Right kidney (tissue), 1 donor: ENCODE measurements at regions not wholly inside any gene's neighbourhood (a gene's known extent, or its start where the extent isn't known, plus 50 kb on each side); places are given as distances from the start of the nearest gene placed in this dataset.

Experiments
- DNase-seq: peaks from one replicate; pipeline ENCODE4 v3.0.0-alpha.2; 2016

DNA sequence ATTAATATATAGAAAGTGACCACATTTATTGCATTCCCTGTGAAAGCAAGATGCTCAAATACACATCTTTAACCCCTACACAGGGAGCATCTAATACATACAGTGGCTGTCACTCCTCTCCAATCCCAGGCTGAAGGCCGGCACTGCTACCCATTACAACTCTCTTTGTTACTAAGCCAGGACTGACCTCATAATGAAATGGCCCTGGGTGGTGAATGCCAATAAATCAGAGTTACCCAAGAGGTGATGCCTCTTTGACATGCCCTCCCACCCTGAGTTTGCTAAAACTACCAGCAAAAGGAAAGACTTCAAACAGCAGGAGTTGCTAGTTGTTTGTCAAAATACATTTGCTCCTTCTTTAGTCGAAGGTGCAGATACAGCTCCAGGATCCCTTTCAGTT, 214.2 kb downstream of the FOXA2 start:
- DNase-seq = no peak

DNA sequence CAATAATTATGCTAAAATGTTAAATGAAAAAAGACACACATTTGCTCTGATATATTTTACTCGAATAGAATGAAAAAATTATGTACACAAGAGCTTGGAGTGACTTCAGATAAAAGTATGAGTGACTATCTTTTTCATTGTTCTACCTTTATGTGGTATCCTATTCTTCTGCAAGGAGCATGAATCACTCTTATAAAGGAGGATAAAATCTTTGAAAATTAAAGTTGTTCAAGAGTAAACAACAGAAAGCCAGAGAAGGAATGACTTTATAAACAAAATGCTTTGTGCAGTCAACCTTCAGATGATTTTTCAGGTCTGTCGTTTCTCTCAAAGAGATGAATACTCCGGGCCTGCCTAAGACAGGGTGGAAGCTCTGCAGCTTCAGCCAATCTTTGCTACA, 215.3 kb downstream of the FOXA2 start:
- no peak for DNase-seq

DNA sequence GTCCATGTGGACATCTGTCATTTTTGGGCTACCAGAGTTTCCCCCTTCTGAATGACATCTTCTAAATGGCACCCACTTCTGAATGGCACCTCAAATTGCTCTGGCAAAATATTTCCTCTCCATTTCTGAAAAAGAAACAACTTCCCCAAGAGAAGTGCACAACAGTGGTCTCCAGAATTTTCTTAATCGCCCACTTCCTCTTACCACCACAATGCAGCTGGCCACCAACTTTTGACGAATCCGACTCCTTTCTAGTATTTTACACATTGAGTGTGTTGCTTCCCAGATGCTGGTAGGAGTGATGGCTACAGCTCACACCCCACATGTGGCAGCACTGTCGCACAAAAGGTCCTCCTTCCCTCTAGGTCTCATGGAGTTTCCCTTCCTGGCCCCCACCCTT, 216.1 kb downstream of the FOXA2 start:
- DNase-seq = no peak

DNA sequence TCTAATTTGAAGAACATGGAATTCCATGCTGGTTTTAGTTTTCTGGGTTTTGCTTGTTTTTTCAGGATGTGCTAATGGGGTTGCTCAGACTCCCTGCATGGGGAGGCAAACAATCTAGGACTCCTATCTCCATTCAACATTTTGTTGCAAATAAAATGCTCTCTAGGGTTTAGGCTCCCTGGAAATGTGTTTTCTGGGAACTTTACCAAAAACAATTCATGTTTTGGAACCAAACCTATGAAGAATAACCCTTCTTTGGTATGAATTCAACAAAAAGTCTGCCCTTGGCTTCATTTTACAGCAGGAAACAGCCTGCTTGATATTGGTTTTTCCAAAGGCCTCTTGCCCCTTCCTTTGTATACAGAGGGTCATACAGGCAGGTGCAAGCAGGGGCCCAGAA, 217.7 kb downstream of the FOXA2 start:
- DNase-seq = no peak

DNA sequence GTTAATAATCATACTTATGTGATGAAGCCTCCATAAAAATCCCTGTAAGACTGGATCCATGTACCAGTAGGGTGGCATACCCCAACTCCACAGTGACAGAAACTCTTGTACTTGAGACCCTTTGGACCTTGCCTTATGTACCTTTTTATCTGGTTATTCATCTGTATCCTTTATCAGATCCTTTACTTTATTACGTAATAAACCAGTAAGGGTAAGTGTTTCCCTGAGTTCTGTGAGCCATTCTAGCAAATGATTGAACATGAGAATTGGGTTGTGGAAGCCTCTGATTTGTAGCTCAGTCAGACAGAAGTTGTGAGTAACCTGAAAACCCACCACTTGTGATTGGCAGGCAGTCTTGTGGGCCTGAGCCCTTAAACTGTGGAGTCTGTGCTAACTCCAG, 229.7 kb downstream of the FOXA2 start:
- DNase-seq = no peak

DNA sequence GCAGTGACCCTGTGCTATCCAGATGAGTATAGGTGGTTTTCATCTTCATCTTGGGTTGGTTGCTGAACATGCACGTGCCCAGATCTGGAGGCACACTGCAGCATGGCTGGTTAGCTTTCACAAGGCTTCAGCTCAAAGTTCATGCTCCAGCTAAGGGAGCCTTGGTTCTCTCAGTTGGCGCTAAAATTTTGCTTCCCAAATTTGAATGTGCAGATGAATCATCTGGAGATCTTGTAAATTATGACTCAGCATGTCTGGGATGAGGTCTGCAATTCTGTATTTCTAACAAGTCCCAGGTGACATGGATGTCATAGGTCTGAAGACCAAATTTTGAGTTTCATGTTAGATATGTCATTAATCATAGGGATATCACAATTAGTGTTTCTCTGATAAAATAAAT, 230.8 kb downstream of the FOXA2 start:
- DNase-seq = no peak

DNA sequence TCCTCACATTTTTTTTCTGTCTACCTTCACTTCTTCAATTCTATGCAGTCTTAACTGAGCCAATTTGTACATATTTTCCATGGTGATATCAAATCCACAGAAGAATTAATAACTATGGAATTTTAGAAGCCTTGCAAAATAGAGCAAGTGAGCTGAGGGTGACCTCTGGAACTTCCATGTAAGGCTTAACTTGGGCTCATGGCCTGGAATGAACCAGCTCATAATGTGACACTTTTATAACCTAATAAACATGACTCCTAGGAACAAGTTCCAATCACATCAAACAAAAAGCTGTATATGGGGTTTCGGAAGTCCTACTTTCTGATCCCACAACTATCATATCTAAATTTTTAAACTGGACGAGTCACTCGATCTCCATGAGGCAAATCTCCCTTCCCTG, 232.4 kb downstream of the FOXA2 start:
- DNase-seq = no peak

DNA sequence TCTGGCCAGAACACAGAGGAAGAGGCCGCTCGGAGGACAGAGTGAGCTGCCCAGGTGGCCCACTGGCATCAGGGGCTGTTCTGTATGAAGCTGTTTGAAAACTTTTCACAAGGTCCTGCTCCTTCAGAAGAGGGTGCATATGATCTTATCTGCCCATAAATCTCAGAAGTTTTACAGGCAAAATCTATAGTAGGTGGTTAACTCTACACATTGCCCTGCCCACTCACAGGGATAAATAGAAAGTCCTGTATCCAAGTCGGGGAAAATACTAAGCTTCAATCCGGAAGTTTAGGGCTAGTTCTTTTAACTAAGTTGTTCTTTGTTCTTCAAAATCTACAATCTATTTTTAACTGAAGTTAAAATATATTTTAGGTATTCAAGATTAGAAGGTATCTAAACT, 233.7 kb downstream of the FOXA2 start:
- DNase-seq = no peak

DNA sequence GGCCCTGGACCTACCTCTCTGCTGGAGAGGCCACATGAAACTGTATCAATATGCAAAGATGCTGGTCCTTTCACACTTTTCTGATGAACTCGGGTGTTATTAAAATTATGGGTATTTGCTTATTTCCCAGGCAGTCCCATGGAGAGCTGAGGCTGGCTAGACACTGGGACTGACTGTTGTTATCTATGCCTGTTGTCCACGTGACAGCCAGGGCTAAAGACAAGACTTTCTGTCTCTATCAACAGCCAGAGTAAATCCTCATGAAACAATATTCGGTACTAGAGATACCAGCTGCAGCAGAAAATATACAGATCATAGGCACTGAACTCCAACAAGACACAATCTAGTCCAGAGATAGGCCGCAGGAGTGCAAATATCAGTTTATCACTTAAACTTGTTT, 236.4 kb downstream of the FOXA2 start:
- DNase-seq = no peak

DNA sequence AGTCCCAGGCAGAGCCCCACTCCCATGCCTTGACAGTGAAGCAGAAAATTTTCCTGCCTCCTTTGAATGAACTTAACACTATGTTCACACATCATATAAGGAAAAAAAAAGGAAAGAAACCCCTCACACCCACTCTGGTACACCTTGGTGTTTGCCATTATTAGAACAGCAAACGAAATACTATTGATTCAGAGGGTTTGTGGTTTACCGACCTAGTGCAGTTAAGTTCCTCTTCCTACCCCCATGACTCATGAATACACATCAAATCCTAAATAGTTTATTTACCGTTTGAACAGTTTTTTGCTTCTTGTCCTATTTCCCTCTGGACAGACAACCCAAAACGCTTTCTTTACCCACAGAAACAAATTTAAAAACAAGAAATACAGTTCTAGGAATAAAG, 237.7 kb downstream of the FOXA2 start:
- DNase-seq = no peak

DNA sequence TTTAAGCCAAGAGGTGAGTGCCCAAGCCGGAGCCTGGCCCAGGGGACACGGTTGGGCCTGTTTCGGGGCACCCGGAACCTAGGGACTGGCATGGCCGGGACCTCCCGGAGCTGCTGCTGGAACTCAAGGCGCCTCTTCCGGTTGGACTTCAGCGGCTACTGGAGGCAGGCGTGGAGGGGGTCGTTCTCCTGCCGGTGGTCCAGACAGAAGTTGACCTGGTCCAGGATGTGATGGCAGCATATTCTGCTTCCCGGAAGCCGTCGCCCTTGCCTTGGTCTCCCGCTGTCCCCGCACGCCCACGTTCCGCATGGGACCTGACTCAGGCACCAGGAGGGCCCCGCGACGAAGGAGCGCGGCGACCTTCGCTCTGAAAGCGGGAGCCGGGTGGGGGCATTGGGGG, 240.8 kb downstream of the FOXA2 start:
- no peak for DNase-seq

DNA sequence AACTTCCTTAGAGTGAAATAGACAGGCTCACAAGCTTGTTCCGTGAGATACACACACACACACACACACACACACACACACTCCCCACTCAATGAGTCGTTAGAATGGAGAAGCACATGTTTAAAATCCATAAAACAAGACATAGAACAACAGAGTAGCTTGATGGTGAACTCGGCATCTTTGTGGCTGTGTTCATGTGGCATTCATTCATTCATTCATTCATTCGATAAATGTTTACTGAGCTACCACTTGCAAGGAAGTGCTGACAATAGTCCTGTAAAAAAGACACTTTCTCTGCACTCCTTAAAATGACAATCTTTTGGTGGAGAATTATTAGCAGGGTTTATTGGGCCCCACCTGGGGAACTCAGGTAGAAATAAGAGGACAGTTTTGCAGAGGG, 242.0 kb downstream of the FOXA2 start:
- no peak for DNase-seq

DNA sequence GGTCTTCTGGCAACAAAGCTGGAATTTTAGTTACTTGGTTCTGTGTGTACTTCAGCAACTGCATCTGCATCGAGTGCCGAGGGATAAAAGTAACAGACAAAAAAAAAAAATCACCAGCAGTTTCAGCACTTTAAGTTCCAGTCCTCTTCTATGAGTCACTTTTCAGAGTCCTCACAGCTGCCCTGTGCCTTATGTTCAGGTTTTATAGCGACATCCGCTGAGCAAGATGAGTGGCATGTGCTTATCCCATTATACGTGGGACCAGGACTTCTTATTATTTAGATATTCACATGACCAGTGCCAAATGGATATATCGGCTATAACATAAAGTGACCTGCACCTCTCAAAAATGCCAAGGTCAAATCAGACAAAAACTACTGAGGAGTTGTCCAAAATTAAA, 242.9 kb downstream of the FOXA2 start:
- DNase-seq = no peak

DNA sequence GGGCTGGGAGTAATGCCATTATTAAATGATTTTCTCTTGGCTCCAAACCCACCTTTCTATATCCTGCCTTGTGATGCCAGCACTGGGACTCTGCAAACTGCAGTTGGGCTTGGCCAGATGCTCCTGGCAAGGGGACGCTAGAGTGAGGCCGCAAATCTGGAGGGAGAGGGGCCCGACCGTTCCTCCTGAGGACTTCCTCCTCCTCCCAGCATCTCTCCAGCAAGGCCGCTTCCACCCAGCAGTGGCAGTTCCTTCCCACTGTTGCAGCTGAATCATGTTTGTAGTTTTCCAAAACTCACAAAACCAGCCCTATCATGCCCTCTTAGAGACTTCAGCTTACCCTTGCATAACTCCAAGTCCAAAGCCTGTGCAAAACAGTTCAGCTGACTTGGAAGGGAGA, 244.4 kb downstream of the FOXA2 start:
- no peak for DNase-seq

DNA sequence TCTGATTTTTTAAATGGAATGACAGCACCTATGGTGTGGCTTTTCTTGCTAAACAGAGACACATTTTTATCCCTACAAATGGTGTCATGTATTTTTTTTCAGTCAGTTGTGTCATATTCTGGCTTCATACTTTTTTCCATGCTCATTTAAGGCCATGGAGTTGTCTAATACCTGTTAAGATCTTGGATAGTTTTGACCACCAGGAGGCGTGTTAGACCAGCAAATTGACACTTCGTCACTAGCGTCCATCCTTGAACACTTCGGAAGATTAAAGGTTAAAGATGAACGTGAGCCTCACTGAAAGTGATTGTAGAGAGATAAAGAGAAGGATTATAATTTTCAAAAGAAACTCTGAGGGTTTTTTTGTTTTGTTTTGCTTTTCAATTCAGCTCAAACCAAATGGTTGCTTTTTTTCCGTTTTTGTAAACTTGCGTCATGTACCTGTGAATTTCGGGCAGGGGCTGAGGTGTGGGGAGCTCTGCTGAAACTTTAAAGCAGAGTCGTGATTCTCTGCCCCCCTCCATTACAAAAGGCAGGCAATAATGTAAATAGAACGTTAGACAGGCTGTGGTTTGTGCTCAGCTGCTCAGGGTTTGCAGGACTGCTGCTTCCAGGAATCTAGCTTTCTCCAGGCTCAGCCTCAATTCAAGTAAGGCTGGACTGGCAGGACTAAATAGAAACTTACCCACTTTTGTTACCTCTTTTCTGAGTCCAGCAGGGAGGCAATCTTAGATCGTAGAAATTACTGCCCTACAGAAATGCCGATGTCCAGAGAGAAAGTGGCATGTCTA, 245.1 kb downstream of the FOXA2 start:
- peak; percentile 21 for DNase-seq

DNA sequence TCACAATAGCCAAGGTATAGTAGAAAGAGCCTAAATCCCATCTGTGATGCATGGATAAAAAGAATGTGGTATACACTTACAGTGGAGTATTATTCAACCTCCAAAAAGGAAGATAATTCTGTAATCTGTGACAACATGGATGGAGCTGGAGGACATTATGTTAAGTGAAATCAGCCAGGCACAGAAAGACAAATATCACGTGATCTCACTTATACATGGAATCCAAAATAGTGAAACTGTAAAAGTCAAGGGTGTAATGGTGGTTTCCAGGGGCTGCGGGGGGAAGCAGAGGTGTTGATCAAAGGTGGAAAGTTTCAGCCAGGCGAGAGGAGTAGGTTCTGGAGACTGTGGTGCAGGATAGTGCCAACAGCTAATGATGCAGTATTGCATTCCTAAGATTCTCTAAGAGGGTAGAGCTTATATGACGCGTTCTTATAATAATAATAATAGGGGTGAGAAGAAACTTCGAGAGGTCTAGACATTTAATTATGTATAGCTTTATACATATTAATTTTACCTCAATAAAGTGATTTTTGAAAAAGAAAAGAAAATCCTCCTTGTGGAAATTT, 246.1 kb downstream of the FOXA2 start:
- no peak for DNase-seq

DNA sequence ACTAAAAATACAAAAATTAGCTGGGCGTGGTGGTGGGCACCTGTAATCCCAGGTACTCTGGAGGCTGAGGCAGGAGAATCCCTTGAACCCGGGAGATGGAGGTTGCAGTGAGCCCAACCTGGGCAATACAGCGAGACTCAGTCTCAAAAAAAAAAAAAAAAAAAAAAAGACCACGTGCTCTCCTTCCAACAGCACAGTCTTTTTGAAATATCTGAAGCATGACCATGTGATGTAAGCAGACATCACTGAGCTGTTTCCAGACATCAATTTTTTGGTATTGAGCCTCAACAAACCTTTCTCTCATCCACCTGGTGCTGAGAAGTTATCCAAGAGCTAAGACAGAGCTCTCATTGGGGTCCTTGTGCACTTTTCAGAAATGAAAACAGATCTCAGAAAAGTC, 249.2 kb downstream of the FOXA2 start:
- DNase-seq = no peak

DNA sequence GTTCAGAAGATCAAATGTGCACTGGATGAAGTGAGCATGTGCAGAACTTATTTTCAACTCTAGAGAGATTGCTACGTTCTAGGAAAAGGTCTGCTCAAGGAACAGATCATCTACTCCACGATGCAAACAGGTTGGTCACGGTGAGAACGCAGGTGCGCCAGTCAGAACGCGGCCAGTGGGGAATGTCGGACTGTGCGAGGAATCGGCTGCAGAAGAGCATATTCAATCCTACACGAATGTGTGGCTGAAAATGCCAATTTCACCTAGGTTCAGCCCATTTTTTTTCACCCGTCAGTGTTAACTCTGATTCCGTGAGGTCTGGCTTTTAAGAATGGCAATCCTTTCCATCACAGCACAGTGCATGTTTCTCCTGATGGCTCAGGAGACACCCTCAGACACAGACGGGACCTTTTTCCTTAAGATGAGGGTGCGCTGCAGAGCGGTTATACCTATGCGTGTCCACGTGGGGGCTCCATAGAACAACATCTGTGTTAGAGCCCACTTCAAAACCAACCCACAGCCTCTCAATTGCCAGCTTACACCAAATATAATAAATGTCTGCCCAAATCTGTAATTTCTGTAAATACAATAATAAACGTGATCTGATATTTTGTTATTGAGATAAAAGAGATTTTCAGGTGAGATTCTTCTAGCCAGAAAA, 250.4 kb downstream of the FOXA2 start:
- DNase-seq = peak; percentile 45

DNA sequence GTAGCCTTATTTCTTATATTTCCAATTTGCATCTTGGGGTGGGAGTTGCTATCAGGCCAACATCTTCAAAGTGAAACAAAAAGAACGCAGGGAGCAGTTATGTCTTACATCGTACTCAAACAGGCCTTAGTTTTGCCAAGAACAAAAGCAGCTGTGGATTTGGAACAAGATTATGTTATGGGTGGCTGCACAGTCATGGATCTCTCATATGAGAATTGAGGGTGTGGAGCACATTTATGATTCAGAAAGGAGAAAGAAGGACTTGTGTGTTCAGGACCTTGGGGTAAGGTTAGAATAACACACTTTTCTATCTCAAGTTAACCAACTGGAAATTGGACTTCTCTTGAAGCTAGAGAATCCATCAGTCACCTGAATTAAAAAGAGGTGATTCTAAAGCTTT, 259.9 kb downstream of the FOXA2 start:
- DNase-seq = no peak

DNA sequence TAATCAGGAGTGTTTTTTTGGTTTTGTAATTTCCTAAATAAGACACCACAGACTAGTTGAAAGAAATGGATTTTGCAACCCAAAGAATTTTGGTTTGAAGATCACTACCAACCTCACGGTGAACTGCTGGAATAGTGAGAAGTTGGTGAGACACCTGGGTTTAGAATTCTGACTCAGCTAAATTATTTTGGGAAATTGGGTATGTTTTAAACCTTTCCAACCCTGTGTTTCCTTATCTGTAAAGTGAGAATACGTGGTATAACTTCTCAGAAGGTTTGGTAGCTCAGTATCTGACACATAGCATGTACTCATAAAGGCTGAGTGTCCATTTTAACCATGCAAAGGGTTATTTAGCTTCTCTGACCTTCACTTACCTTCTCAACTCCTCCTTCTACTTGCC, 261.9 kb downstream of the FOXA2 start:
- no peak for DNase-seq

DNA sequence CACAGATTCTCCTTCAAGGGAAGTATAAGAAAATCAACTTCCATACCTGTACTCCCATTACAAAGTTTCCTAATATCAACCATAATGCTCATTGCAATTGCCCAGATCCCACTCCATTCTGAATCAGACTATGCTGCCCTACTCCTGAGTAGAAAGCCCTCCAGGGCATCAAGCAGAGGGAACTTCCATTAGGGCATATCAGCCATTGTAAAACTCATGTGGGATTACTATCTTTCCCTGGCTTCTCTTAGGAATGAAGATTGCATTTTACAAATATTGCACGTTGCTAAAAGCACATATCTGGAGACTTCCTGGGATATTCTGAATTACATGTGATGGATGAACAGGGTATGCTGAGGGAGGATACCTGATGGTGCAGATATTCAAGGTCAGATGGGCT, 263.2 kb downstream of the FOXA2 start:
- DNase-seq = no peak

DNA sequence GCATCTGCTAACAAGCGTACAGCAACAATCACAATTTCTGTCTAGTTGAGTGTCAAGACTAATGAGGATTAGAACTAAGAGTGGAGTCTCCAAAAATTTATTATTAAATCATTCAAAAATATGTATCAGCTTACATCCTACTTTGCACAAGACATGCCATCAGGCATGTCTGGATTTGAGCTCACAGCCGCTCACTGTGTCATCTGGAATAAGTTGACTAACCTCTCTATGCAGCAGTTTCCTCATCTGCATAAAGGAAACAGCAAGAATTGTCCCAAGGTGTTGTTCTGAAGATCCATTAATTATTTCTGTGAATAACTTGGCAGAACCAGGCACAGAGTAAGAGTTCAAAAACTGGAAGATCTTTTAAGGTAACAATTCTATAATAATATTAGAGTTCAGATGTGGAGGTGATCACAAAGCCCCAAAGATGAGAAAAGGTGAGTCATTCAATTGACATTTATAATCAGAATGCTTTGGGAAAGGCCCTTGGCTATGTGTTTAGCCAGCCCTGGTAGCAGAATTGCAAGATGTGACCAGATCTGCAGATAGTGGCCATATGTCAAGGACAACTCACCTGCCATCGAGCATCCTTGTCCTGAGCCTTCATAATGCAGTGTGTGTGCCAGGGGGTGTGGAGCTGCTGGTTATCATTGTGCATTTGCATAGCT, 264.0 kb downstream of the FOXA2 start:
- DNase-seq = no peak

DNA sequence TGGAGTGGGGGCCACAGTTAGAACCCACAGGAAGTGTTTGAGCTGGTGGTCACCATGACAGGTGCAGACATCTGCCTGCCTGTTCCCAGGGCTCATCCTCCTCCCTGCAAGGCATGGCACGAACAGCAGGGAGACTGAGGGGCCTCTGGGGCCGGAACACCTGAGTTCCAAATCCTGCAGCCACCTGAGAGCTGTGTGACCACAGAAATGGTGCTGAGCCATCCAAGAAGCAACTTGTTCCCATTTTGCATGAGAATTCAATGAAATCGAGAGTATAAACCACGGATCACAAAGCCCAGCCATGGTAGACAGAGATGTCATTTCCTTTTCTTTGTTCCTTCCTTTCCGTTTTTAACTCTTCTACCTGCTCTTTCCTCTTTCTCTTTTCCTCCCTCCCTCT, 268.6 kb downstream of the FOXA2 start:
- no peak for DNase-seq

DNA sequence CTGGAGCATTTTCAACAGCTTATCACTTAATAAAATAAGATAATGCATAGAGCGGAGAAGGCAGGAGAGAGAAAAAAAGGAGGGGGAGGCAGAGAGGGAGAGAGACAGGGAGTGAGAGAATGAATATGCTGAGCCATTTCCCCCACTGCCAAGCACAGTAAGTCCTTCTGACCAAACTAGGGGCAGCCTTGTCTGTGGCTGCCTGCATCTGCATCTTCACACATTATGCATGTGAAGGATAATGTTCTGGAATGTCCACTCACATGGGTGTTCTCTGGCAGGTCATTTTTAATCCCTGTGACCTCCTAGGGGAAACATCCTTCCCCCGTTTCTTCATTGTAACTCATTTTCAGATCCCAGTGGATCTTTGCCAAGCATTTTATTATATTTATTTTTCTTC, 269.3 kb downstream of the FOXA2 start:
- DNase-seq = no peak
